ENCODE measurements at regions not wholly inside any gene's neighbourhood (a gene's known extent, or its start where the extent isn't known, plus 50 kb on each side); places are given as distances from the start of the nearest gene placed in this dataset.
A peak's percentile ranks its signal among the peaks of the same experiment; 100 is the strongest.

DNA sequence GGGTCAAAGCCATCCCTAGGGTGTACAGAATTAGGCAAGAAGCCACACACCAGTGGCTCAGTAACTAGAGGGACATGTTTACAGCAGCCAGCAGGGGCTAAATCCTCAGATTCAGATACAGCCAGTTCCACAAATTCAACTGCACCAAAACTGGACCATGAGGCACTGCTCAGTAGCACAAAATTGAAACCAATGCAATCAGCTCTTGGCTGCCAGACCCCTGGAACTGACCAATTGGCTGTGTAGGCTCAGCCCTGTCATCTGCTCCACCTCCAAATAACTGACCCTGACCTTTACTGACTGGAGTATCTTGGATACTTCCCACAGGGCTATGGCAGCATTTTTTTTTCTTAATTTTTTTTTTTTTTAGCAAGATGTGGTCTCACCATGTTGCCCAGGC, 226.5 kb downstream of the FOXO1 start:
- H3K4me1 ChIP-seq (ENCODE audit: control insufficient read depth in 2 of 2, insufficient read depth in 2 of 2, low read length in 2 of 2) = peaks cover 6 to 30% of the 10 kb centered on the region in 2 donors
- H3K9me3 ChIP-seq (ENCODE audit: control insufficient read depth in 2 of 3, low read length in 3 of 3) = no peaks in the 10 kb centered on the region
- H3K4me3 ChIP-seq (ENCODE audit: low read length) = no peak overlapping the region
- DNase-seq (no peak), ATAC-seq (no peak)
- intact Hi-C loops (cut with micrococcal nuclease) = loop anchor here (1.0 to 5.0 kb wide), 6 partner anchors 45 to 253 kb away; partner anchors contain the start of gene FOXO1 (in 1 of the 2)
- POLR2A ChIA-PET = interaction anchor here (0.9 to 1.5 kb wide), 5 partner anchors 14 to 226 kb away, joined by 3 to 4 read pairs (median 4); no protein-coding TSS in a partner anchor
- Mint-ChIP-seq H3K27me3 (no peaks in the 10 kb centered on the region), H3K27ac (peak overlapping the region in 4 of 9 donors; percentile 85 to 96 (median 88)), H3K4me3 (peak overlapping the region in 7 of 10 donors; percentile 50 to 87 (median 82)), H3K9me3 (no peaks in the 10 kb centered on the region), H3K4me1 (peaks cover 17 to 44% (median 40%) of the 10 kb centered on the region in 7 donors), H3K36me3 (no peaks in the 10 kb centered on the region)
- H3K27ac ChIP-seq (ENCODE audit: low read depth, low read length) = no peak overlapping the region
- no peaks in the 10 kb centered on the region for H3K36me3 ChIP-seq (ENCODE audit: control insufficient read depth in 2 of 3, insufficient read depth in 3 of 3, low read length in 3 of 3)
- CTCF ChIA-PET = no interaction called here
- no peaks in the 10 kb centered on the region for H3K27me3 ChIP-seq (ENCODE audit: control insufficient read depth in 2 of 2, insufficient read depth in 2 of 2, low read length in 2 of 2)

DNA sequence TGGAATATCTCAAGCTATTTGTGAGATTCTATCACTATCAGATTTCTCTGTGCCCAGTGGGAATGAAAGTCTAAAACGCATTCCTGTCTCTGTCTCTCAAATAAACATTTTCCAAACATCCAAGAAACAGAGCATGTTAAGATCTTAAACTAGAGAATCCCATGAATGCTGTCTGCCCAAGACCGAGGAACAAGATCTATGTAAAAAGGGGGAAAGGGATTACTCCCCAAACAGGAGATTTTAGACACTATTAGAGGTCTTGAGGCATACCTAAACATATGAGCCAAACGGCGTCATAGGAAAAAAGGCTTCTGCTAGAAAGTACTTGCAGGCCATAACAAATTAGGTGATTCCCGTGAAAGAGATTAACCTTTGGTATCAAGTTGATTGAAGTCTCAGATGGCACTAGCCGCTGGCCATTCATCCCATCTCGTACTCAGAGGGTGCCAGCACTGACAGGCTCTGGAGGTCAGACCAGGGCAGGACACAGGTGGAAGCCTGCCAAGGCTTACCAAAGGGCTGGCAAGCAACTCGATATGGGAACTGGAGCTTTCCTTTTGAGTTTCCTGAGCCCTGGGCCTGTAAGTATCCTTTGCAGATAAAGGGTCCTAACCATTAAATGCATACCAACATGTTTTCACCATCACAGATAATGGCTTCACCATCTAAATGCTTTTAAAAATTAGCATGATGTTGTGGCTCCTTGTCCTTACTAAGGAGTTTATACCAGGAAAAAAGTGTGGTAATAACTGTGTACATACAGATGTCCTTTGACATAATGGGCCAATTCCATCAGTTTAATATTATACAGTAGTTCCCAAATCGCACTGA, 225.2 kb downstream of the FOXO1 start:
- Histone ChIP-seq H3K36me3 (ENCODE audit: control insufficient read depth in 2 of 3, insufficient read depth in 3 of 3, low read length in 3 of 3) (no peaks in the 10 kb centered on the region), H3K4me1 (ENCODE audit: control insufficient read depth in 2 of 2, insufficient read depth in 2 of 2, low read length in 2 of 2) (peaks cover 4 to 24% of the 10 kb centered on the region in 2 donors), H3K27ac (ENCODE audit: low read depth, low read length) (no peak overlapping the region), H3K9me3 (ENCODE audit: control insufficient read depth in 2 of 3, low read length in 3 of 3) (no peaks in the 10 kb centered on the region), H3K27me3 (ENCODE audit: control insufficient read depth in 2 of 2, insufficient read depth in 2 of 2, low read length in 2 of 2) (no peaks in the 10 kb centered on the region), H3K4me3 (ENCODE audit: low read length) (no peak overlapping the region)
- no peak for ATAC-seq
- POLR2A ChIA-PET = no interaction called here
- Mint-ChIP-seq H3K4me1 (peaks cover 16 to 33% (median 28%) of the 10 kb centered on the region in 7 donors), H3K4me3 (no peak overlapping the region), H3K27me3 (no peaks in the 10 kb centered on the region), H3K27ac (no peak overlapping the region), H3K36me3 (peaks cover 0 to under 1% (median 0%) of the 10 kb centered on the region in 5 donors), H3K9me3 (peaks cover 0 to under 1% (median 0%) of the 10 kb centered on the region in 11 donors)
- no peak for DNase-seq
- intact Hi-C loops (cut with micrococcal nuclease) = no loop called here
- CTCF ChIA-PET = no interaction called here

- H3K27me3 ChIP-seq (ENCODE audit: control insufficient read depth in 2 of 2, insufficient read depth in 2 of 2, low read length in 2 of 2) = no peaks in the 10 kb centered on the region
- H3K9me3 ChIP-seq (ENCODE audit: control insufficient read depth in 2 of 3, low read length in 3 of 3) = no peaks in the 10 kb centered on the region
- H3K36me3 Mint-ChIP-seq = peaks cover 0 to 4% (median 0%) of the 10 kb centered on the region in 5 donors
- H3K36me3 ChIP-seq (ENCODE audit: control insufficient read depth in 2 of 3, insufficient read depth in 3 of 3, low read length in 3 of 3) = no peaks in the 10 kb centered on the region
- no peak overlapping the region for H3K27ac Mint-ChIP-seq
- ATAC-seq = no peak
- no peak overlapping the region for H3K4me3 Mint-ChIP-seq
- POLR2A ChIA-PET = interaction anchor here (0.6 kb wide), 1 partner anchor 61 kb away, joined by 3 read pairs; no protein-coding TSS in a partner anchor
- H3K4me1 ChIP-seq (ENCODE audit: control insufficient read depth in 2 of 2, insufficient read depth in 2 of 2, low read length in 2 of 2) = peaks cover 4 to 24% of the 10 kb centered on the region in 2 donors
- H3K4me1 Mint-ChIP-seq = peaks cover 18 to 31% (median 26%) of the 10 kb centered on the region in 7 donors
- H3K27me3 Mint-ChIP-seq = no peaks in the 10 kb centered on the region
- peaks cover 0 to 5% (median 0%) of the 10 kb centered on the region in 11 donors for H3K9me3 Mint-ChIP-seq
- no peak overlapping the region for H3K27ac ChIP-seq (ENCODE audit: low read depth, low read length)
- DNase-seq = no peak
- CTCF ChIA-PET = no interaction called here
- intact Hi-C loops (cut with micrococcal nuclease) = no loop called here
- no peak overlapping the region for H3K4me3 ChIP-seq (ENCODE audit: low read length)
Measured at GRCh38 chr13:40442231-40442630, 224.2 kb downstream of the FOXO1 start.

GRCh38 chr13:40442826-40443225, 223.6 kb downstream of the FOXO1 start:
- Mint-ChIP-seq H3K27ac (no peak overlapping the region), H3K27me3 (no peaks in the 10 kb centered on the region), H3K36me3 (peaks cover 0 to 4% (median 0%) of the 10 kb centered on the region in 5 donors), H3K9me3 (peaks cover 0 to 5% (median 0%) of the 10 kb centered on the region in 11 donors), H3K4me1 (peaks cover 18 to 26% (median 22%) of the 10 kb centered on the region in 7 donors), H3K4me3 (no peak overlapping the region)
- Histone ChIP-seq H3K36me3 (ENCODE audit: control insufficient read depth in 2 of 3, insufficient read depth in 3 of 3, low read length in 3 of 3) (no peaks in the 10 kb centered on the region), H3K27me3 (ENCODE audit: control insufficient read depth in 2 of 2, insufficient read depth in 2 of 2, low read length in 2 of 2) (no peaks in the 10 kb centered on the region), H3K4me3 (ENCODE audit: low read length) (no peak overlapping the region), H3K4me1 (ENCODE audit: control insufficient read depth in 2 of 2, insufficient read depth in 2 of 2, low read length in 2 of 2) (peaks cover 4 to 19% of the 10 kb centered on the region in 2 donors), H3K9me3 (ENCODE audit: control insufficient read depth in 2 of 3, low read length in 3 of 3) (no peaks in the 10 kb centered on the region), H3K27ac (ENCODE audit: low read depth, low read length) (no peak overlapping the region)
- DNase-seq (no peak), ATAC-seq (no peak)
- ChIA-PET POLR2A (interaction anchor here (0.6 kb wide), 1 partner anchor 61 kb away, joined by 3 read pairs; no protein-coding TSS in a partner anchor), CTCF (no interaction called here)
- intact Hi-C loops (cut with micrococcal nuclease) = no loop called here

- no peaks in the 10 kb centered on the region for H3K27me3 ChIP-seq (ENCODE audit: control insufficient read depth in 2 of 2, insufficient read depth in 2 of 2, low read length in 2 of 2)
- peaks cover 7 to 19% (median 14%) of the 10 kb centered on the region in 7 donors for H3K4me1 Mint-ChIP-seq
Measured at GRCh38 chr13:40444241-40444640, 222.2 kb downstream of the FOXO1 start.

GRCh38 chr13:40445557-40445990, 220.9 kb downstream of the FOXO1 start:
- intact Hi-C loops (cut with micrococcal nuclease) = no loop called here
- POLR2A ChIA-PET = interaction anchor here (1.7 kb wide), 1 partner anchor 11 kb away, joined by 4 read pairs; no protein-coding TSS in a partner anchor
- H3K27ac ChIP-seq (ENCODE audit: low read depth, low read length) = no peak overlapping the region
- Mint-ChIP-seq H3K27ac (no peak overlapping the region), H3K36me3 (peaks cover 0 to 15% (median 4%) of the 10 kb centered on the region in 5 donors), H3K9me3 (peaks cover 0 to 14% (median 4%) of the 10 kb centered on the region in 11 donors), H3K4me3 (no peak overlapping the region), H3K27me3 (no peaks in the 10 kb centered on the region), H3K4me1 (peaks cover 4 to 12% (median 8%) of the 10 kb centered on the region in 7 donors)
- H3K36me3 ChIP-seq (ENCODE audit: control insufficient read depth in 2 of 3, insufficient read depth in 3 of 3, low read length in 3 of 3) = no peaks in the 10 kb centered on the region
- H3K4me1 ChIP-seq (ENCODE audit: control insufficient read depth in 2 of 2, insufficient read depth in 2 of 2, low read length in 2 of 2) = no peaks in the 10 kb centered on the region
- H3K27me3 ChIP-seq (ENCODE audit: control insufficient read depth in 2 of 2, insufficient read depth in 2 of 2, low read length in 2 of 2) = no peaks in the 10 kb centered on the region
- H3K4me3 ChIP-seq (ENCODE audit: low read length) = no peak overlapping the region
- peak; percentile 88 for ATAC-seq
- CTCF ChIA-PET = no interaction called here
- no peaks in the 10 kb centered on the region for H3K9me3 ChIP-seq (ENCODE audit: control insufficient read depth in 2 of 3, low read length in 3 of 3)
- no peak for DNase-seq

More at GRCh38 chr13:40444241-40444640, 222.2 kb downstream of the FOXO1 start:
- POLR2A ChIA-PET = interaction anchor here (0.7 to 1.7 kb wide), 2 partner anchors 10 to 376 kb away, joined by 3 to 4 read pairs; no protein-coding TSS in a partner anchor
- H3K9me3 Mint-ChIP-seq = peaks cover 0 to 8% (median 0%) of the 10 kb centered on the region in 11 donors
- Histone ChIP-seq H3K36me3 (ENCODE audit: control insufficient read depth in 2 of 3, insufficient read depth in 3 of 3, low read length in 3 of 3) (no peaks in the 10 kb centered on the region), H3K27ac (ENCODE audit: low read depth, low read length) (no peak overlapping the region), H3K9me3 (ENCODE audit: control insufficient read depth in 2 of 3, low read length in 3 of 3) (no peaks in the 10 kb centered on the region), H3K4me3 (ENCODE audit: low read length) (no peak overlapping the region), H3K4me1 (ENCODE audit: control insufficient read depth in 2 of 2, insufficient read depth in 2 of 2, low read length in 2 of 2) (peaks cover 0 to 7% of the 10 kb centered on the region in 2 donors)
- CTCF ChIA-PET = interaction anchor here (0.6 to 0.8 kb wide), 2 partner anchors 12 to 779 kb away, joined by 3 to 4 read pairs; no protein-coding TSS in a partner anchor
- no peak for ATAC-seq
- peaks cover 0 to 8% (median 0%) of the 10 kb centered on the region in 5 donors for H3K36me3 Mint-ChIP-seq
- H3K27me3 Mint-ChIP-seq = no peaks in the 10 kb centered on the region
- H3K4me3 Mint-ChIP-seq = no peak overlapping the region
- no peak overlapping the region for H3K27ac Mint-ChIP-seq
- intact Hi-C loops (cut with micrococcal nuclease) = no loop called here
- DNase-seq = no peak

Data from naive thymus-derived CD4-positive, alpha-beta T cell (primary cell).